ENCODE measurements at regions not wholly inside any gene's neighbourhood (a gene's known extent, or its start where the extent isn't known, plus 50 kb on each side); places are given as distances from the start of the nearest gene placed in this dataset.

- H3K4me3 ChIP-seq (ENCODE audit: severe bottlenecking) = no peak overlapping the region
- H3K27ac ChIP-seq (ENCODE audit: poor library complexity, severe bottlenecking) = no peak overlapping the region
- TF ChIP-seq CTCF (IDR thresholded peaks at IDR 0.05; ENCODE audit: poor library complexity, severe bottlenecking) = no peak
- no peaks in the 10 kb centered on the region for H3K4me1 ChIP-seq (ENCODE audit: insufficient read depth, poor library complexity, severe bottlenecking)
- H3K36me3 ChIP-seq (ENCODE audit: low read depth) = no peaks in the 10 kb centered on the region
- no peaks in the 10 kb centered on the region for H3K9me3 ChIP-seq (ENCODE audit: severe bottlenecking)
- ATAC-seq (ENCODE audit: low read depth) (no peak), DNase-seq (ENCODE audit: low spot score) (no peak)
- H3K27me3 ChIP-seq (ENCODE audit: insufficient read depth, poor library complexity, severe bottlenecking) = no peaks in the 10 kb centered on the region
Observed at GRCh38 chr7:114128880-114129279, 210.1 kb upstream of the PPP1R3A start.

GRCh38 chr7:114126095-114126494 lies 207.3 kb upstream of the PPP1R3A start:
- no peaks in the 10 kb centered on the region for H3K4me1 ChIP-seq (ENCODE audit: insufficient read depth, poor library complexity, severe bottlenecking)
- DNase-seq (ENCODE audit: low spot score) = no peak
- TF ChIP-seq CTCF (IDR thresholded peaks at IDR 0.05; ENCODE audit: poor library complexity, severe bottlenecking) = no peak
- H3K27me3 ChIP-seq (ENCODE audit: insufficient read depth, poor library complexity, severe bottlenecking) = no peaks in the 10 kb centered on the region
- H3K9me3 ChIP-seq (ENCODE audit: severe bottlenecking) = no peaks in the 10 kb centered on the region
- no peak for ATAC-seq (ENCODE audit: low read depth)
- no peak overlapping the region for H3K4me3 ChIP-seq (ENCODE audit: severe bottlenecking)
- H3K36me3 ChIP-seq (ENCODE audit: low read depth) = no peaks in the 10 kb centered on the region
- H3K27ac ChIP-seq (ENCODE audit: poor library complexity, severe bottlenecking) = no peak overlapping the region

GRCh38 chr7:114112806-114113205 lies 194.0 kb upstream of the PPP1R3A start:
- ATAC-seq (ENCODE audit: low read depth) = no peak
- no peaks in the 10 kb centered on the region for H3K36me3 ChIP-seq (ENCODE audit: low read depth)
- H3K27me3 ChIP-seq (ENCODE audit: insufficient read depth, poor library complexity, severe bottlenecking) = peaks cover 2% of the 10 kb centered on the region
- no peaks in the 10 kb centered on the region for H3K4me1 ChIP-seq (ENCODE audit: insufficient read depth, poor library complexity, severe bottlenecking)
- H3K9me3 ChIP-seq (ENCODE audit: severe bottlenecking) = no peaks in the 10 kb centered on the region
- TF ChIP-seq CTCF (IDR thresholded peaks at IDR 0.05; ENCODE audit: poor library complexity, severe bottlenecking) = no peak
- no peak for DNase-seq (ENCODE audit: low spot score)
- no peak overlapping the region for H3K4me3 ChIP-seq (ENCODE audit: severe bottlenecking)
- no peak overlapping the region for H3K27ac ChIP-seq (ENCODE audit: poor library complexity, severe bottlenecking)

- Histone ChIP-seq H3K36me3 (ENCODE audit: low read depth) (no peaks in the 10 kb centered on the region), H3K9me3 (ENCODE audit: severe bottlenecking) (no peaks in the 10 kb centered on the region), H3K27ac (ENCODE audit: poor library complexity, severe bottlenecking) (no peak overlapping the region), H3K4me1 (ENCODE audit: insufficient read depth, poor library complexity, severe bottlenecking) (no peaks in the 10 kb centered on the region), H3K27me3 (ENCODE audit: insufficient read depth, poor library complexity, severe bottlenecking) (peaks cover 2% of the 10 kb centered on the region), H3K4me3 (ENCODE audit: severe bottlenecking) (no peak overlapping the region)
- DNase-seq (ENCODE audit: low spot score) = no peak
- no peak for ATAC-seq (ENCODE audit: low read depth)
- no peak for TF ChIP-seq CTCF (IDR thresholded peaks at IDR 0.05; ENCODE audit: poor library complexity, severe bottlenecking)
Observed at GRCh38 chr7:114110666-114111065, 191.9 kb upstream of the PPP1R3A start.

- H3K4me3 ChIP-seq (ENCODE audit: severe bottlenecking) = no peak overlapping the region
- TF ChIP-seq CTCF (IDR thresholded peaks at IDR 0.05; ENCODE audit: poor library complexity, severe bottlenecking) = no peak
- no peaks in the 10 kb centered on the region for H3K4me1 ChIP-seq (ENCODE audit: insufficient read depth, poor library complexity, severe bottlenecking)
- peaks cover 4% of the 10 kb centered on the region for H3K27me3 ChIP-seq (ENCODE audit: insufficient read depth, poor library complexity, severe bottlenecking)
- no peak for DNase-seq (ENCODE audit: low spot score)
- no peaks in the 10 kb centered on the region for H3K36me3 ChIP-seq (ENCODE audit: low read depth)
- no peaks in the 10 kb centered on the region for H3K9me3 ChIP-seq (ENCODE audit: severe bottlenecking)
- ATAC-seq (ENCODE audit: low read depth) = no peak
- no peak overlapping the region for H3K27ac ChIP-seq (ENCODE audit: poor library complexity, severe bottlenecking)
Observed at GRCh38 chr7:114109721-114110120, 190.9 kb upstream of the PPP1R3A start.
